GM18909 (cell line): ENCODE measurements at regions not wholly inside any gene's neighbourhood (a gene's known extent, or its start where the extent isn't known, plus 50 kb on each side); places are given as distances from the start of the nearest gene placed in this dataset.
"Not testable (repeated sequence)": the region's sequence is repeated elsewhere in the genome, so short reads cannot be mapped to it uniquely, and the experiment has no call there.

Experiments used
- ATAC-seq: cut with Tn5 transposase; IDR thresholded peaks from one replicate; pipeline ENCODE4 v1.9.1; 2021; ENCODE audit warnings: mild to moderate bottlenecking; ENCODE audit not compliant: unreplicated experiment, poor library complexity

- peak; percentile 99 for ATAC-seq
These were observed 330.3 kb upstream of the MIR17HG start for GRCh38 chr13:91017031-91017668.

GRCh38 chr13:91017669-91018053, 329.8 kb upstream of the MIR17HG start:
- ATAC-seq: peak; percentile 24

- no peak for ATAC-seq
These were observed 326.9 kb upstream of the MIR17HG start for GRCh38 chr13:91020461-91021034.

- ATAC-seq: no peak
These were observed 323.2 kb upstream of the MIR17HG start for GRCh38 chr13:91024157-91024792.

- ATAC-seq: no peak
These were observed 322.0 kb upstream of the MIR17HG start for GRCh38 chr13:91025442-91025841.

GRCh38 chr13:91031508-91031907, 316.0 kb upstream of the MIR17HG start:
- no peak for ATAC-seq

- ATAC-seq: no peak
These were observed 315.4 kb upstream of the MIR17HG start for GRCh38 chr13:91032104-91032503.

GRCh38 chr13:91036886-91037285, 310.6 kb upstream of the MIR17HG start:
- ATAC-seq: no peak

- ATAC-seq: no peak
These were observed 304.6 kb upstream of the MIR17HG start for GRCh38 chr13:91042870-91043269.

- ATAC-seq: no peak
These were observed 302.0 kb upstream of the MIR17HG start for GRCh38 chr13:91045351-91046034.

- ATAC-seq: no peak
These were observed 300.7 kb upstream of the MIR17HG start for GRCh38 chr13:91046715-91047327.

- ATAC-seq: no peak
These were observed 296.5 kb upstream of the MIR17HG start for GRCh38 chr13:91050970-91051369.

GRCh38 chr13:91052876-91053275, 294.6 kb upstream of the MIR17HG start:
- no peak for ATAC-seq

- ATAC-seq: no peak
These were observed 294.0 kb upstream of the MIR17HG start for GRCh38 chr13:91053318-91054065.

GRCh38 chr13:91054902-91055301, 292.6 kb upstream of the MIR17HG start:
- no peak for ATAC-seq

GRCh38 chr13:91056746-91057145, 290.7 kb upstream of the MIR17HG start:
- ATAC-seq: peak; percentile 91

- not testable (repeated sequence) for ATAC-seq
These were observed 290.0 kb upstream of the MIR17HG start for GRCh38 chr13:91057507-91057906.

GRCh38 chr13:91058066-91058465, 289.4 kb upstream of the MIR17HG start:
- ATAC-seq: no peak

- ATAC-seq: no peak
These were observed 288.6 kb upstream of the MIR17HG start for GRCh38 chr13:91058919-91059318.

GRCh38 chr13:91066745-91067144, 280.7 kb upstream of the MIR17HG start:
- ATAC-seq: no peak
